ENCODE measurements at regions not wholly inside any gene's neighbourhood (a gene's known extent, or its start where the extent isn't known, plus 50 kb on each side); places are given as distances from the start of the nearest gene placed in this dataset.

GRCh38 chr9:30235068-30235467 lies 2149.4 kb upstream of the ACO1 start:
- ChIA-PET POLR2A (ENCODE audit: low non-redundant PET) (no interaction called here), CTCF (no interaction called here)
- H3K27ac ChIP-seq = no peak overlapping the region
- no peak for DNase-seq (ENCODE audit: low spot score)
- TF ChIP-seq CTCF (conservative IDR thresholded peaks at IDR 0.05; ENCODE audit: low read depth) = no peak

- DNase-seq (ENCODE audit: low spot score) = no peak
- H3K27ac ChIP-seq = no peak overlapping the region
- ChIA-PET POLR2A (ENCODE audit: low non-redundant PET) (no interaction called here), CTCF (no interaction called here)
- no peak for TF ChIP-seq CTCF (conservative IDR thresholded peaks at IDR 0.05; ENCODE audit: low read depth)
Observed at GRCh38 chr9:30235564-30235963, 2148.9 kb upstream of the ACO1 start.

GRCh38 chr9:30239878-30240277 lies 2144.6 kb upstream of the ACO1 start:
- TF ChIP-seq CTCF (conservative IDR thresholded peaks at IDR 0.05; ENCODE audit: low read depth) = no peak
- no peak for DNase-seq (ENCODE audit: low spot score)
- ChIA-PET POLR2A (ENCODE audit: low non-redundant PET) (no interaction called here), CTCF (no interaction called here)
- no peak overlapping the region for H3K27ac ChIP-seq

GRCh38 chr9:30243467-30243866 lies 2141.0 kb upstream of the ACO1 start:
- POLR2A ChIA-PET (ENCODE audit: low non-redundant PET) = no interaction called here
- H3K27ac ChIP-seq = no peak overlapping the region
- no peak for DNase-seq (ENCODE audit: low spot score)
- CTCF ChIA-PET = interaction anchor here (0.6 kb wide), 1 partner anchor 187 kb away, joined by 3 read pairs; no protein-coding TSS in a partner anchor
- no peak for TF ChIP-seq CTCF (conservative IDR thresholded peaks at IDR 0.05; ENCODE audit: low read depth)

- no peak for DNase-seq (ENCODE audit: low spot score)
- CTCF ChIA-PET = interaction anchor here (0.6 kb wide), 1 partner anchor 115 kb away, joined by 3 read pairs; no protein-coding TSS in a partner anchor
- TF ChIP-seq CTCF (conservative IDR thresholded peaks at IDR 0.05; ENCODE audit: low read depth) = no peak
- H3K27ac ChIP-seq = no peak overlapping the region
- POLR2A ChIA-PET (ENCODE audit: low non-redundant PET) = no interaction called here
Observed at GRCh38 chr9:30244877-30245276, 2139.6 kb upstream of the ACO1 start.

- no peak for TF ChIP-seq CTCF (conservative IDR thresholded peaks at IDR 0.05; ENCODE audit: low read depth)
- ChIA-PET POLR2A (ENCODE audit: low non-redundant PET) (no interaction called here), CTCF (no interaction called here)
- no peak for DNase-seq (ENCODE audit: low spot score)
- H3K27ac ChIP-seq = no peak overlapping the region
Observed at GRCh38 chr9:30250872-30251271, 2133.6 kb upstream of the ACO1 start.

GRCh38 chr9:30258094-30258493 lies 2126.3 kb upstream of the ACO1 start:
- TF ChIP-seq CTCF (conservative IDR thresholded peaks at IDR 0.05; ENCODE audit: low read depth) = no peak
- ChIA-PET POLR2A (ENCODE audit: low non-redundant PET) (no interaction called here), CTCF (no interaction called here)
- DNase-seq (ENCODE audit: low spot score) = no peak
- no peak overlapping the region for H3K27ac ChIP-seq

Measured in RWPE1 (cell line).